BLaER1 treated with 17β-estradiol and CSF1 and Interleukin-3, amounts not matched to agents 10 nM and 100 nM (cell line): ENCODE measurements at regions not wholly inside any gene's neighbourhood (a gene's known extent, or its start where the extent isn't known, plus 50 kb on each side); places are given as distances from the start of the nearest gene placed in this dataset.

ENCODE experiments used
- H3K27ac ChIP-seq, 11 experiments: shearing (Covaris generic); formaldehyde crosslinking; 2 replicates each; pipeline ENCODE4 v1.8.1; 2022
- H3K27me3 ChIP-seq, 11 experiments: shearing (Covaris generic); formaldehyde crosslinking; 2 replicates each; pipeline ENCODE4 v1.8.1; 2022
- H3K36me3 ChIP-seq, 11 experiments: shearing (Covaris generic); formaldehyde crosslinking; 2 replicates each; pipeline ENCODE4 v1.8.1; 2022
- H3K4me1 ChIP-seq, 10 experiments: shearing (Covaris generic); formaldehyde crosslinking; 2 replicates each; pipeline ENCODE4 v1.8.1; 2022
- H3K4me2 ChIP-seq, 11 experiments: shearing (Covaris generic); formaldehyde crosslinking; 2 replicates each; pipeline ENCODE4 v1.8.1; 2022
- H3K4me3 ChIP-seq, 10 experiments: shearing (Covaris generic); formaldehyde crosslinking; 2 replicates each; pipeline ENCODE4 v1.8.1; 2022
- H3K9ac ChIP-seq, 11 experiments: shearing (Covaris generic); formaldehyde crosslinking; 2 replicates each; pipeline ENCODE4 v1.8.1; 2022
- H3K9me3 ChIP-seq, 11 experiments: shearing (Covaris generic); formaldehyde crosslinking; replicated peaks in 1 of 11; 2 replicates each; pipeline ENCODE4 v1.8.1; 2022
- H4K20me1 ChIP-seq, 11 experiments: shearing (Covaris generic); formaldehyde crosslinking; 2 replicates each; pipeline ENCODE4 v1.8.1; 2022
- Cebpa-rat ChIP-seq, 11 experiments: shearing (Covaris generic); IDR thresholded peaks; 2 replicates each; pipeline ENCODE4 v1.8.1; 2022

GRCh38 chr13:54184576-54184975 lies 1156.0 kb downstream of the OLFM4 start:
- Histone ChIP-seq H3K36me3 (no peaks in the 10 kb centered on the region), H4K20me1 (no peaks in the 10 kb centered on the region), H3K27ac (no peak overlapping the region), H3K9me3 (no peaks in the 10 kb centered on the region), H3K27me3 (no peaks in the 10 kb centered on the region), H3K4me1 (no peaks in the 10 kb centered on the region), H3K9ac (no peak overlapping the region), H3K4me3 (no peak overlapping the region), H3K4me2 (no peak overlapping the region)
- TF ChIP-seq Cebpa-rat (IDR thresholded peaks at IDR 0.05): no peak

- no peak for TF ChIP-seq Cebpa-rat (IDR thresholded peaks at IDR 0.05)
These were observed 1156.5 kb downstream of the OLFM4 start for GRCh38 chr13:54185101-54185500.

GRCh38 chr13:54185785-54186184 lies 1157.2 kb downstream of the OLFM4 start:
- Histone ChIP-seq H3K27me3 (no peaks in the 10 kb centered on the region), H4K20me1 (no peaks in the 10 kb centered on the region), H3K9me3 (no peaks in the 10 kb centered on the region), H3K9ac (no peak overlapping the region), H3K27ac (no peak overlapping the region), H3K36me3 (no peaks in the 10 kb centered on the region), H3K4me1 (no peaks in the 10 kb centered on the region), H3K4me2 (no peak overlapping the region), H3K4me3 (no peak overlapping the region)
- no peak for TF ChIP-seq Cebpa-rat (IDR thresholded peaks at IDR 0.05)

More at GRCh38 chr13:54185101-54185500, 1156.5 kb downstream of the OLFM4 start:
- Histone ChIP-seq H3K9ac (no peak overlapping the region), H3K4me2 (no peak overlapping the region), H4K20me1 (no peaks in the 10 kb centered on the region), H3K27ac (no peak overlapping the region), H3K27me3 (no peaks in the 10 kb centered on the region), H3K36me3 (no peaks in the 10 kb centered on the region), H3K4me3 (no peak overlapping the region), H3K9me3 (no peaks in the 10 kb centered on the region), H3K4me1 (no peaks in the 10 kb centered on the region)

- Histone ChIP-seq H3K4me3 (no peak overlapping the region), H3K9me3 (no peaks in the 10 kb centered on the region), H3K9ac (no peak overlapping the region), H3K27ac (no peak overlapping the region), H3K4me2 (no peak overlapping the region), H3K27me3 (no peaks in the 10 kb centered on the region), H3K4me1 (no peaks in the 10 kb centered on the region), H3K36me3 (no peaks in the 10 kb centered on the region), H4K20me1 (no peaks in the 10 kb centered on the region)
- TF ChIP-seq Cebpa-rat (IDR thresholded peaks at IDR 0.05): no peak
These were observed 1158.8 kb downstream of the OLFM4 start for GRCh38 chr13:54187461-54187860.

GRCh38 chr13:54194233-54195024 lies 1165.8 kb downstream of the OLFM4 start:
- H3K4me1 ChIP-seq: no peaks in the 10 kb centered on the region; a peak in 1 of 20 replicates
- H3K9me3 ChIP-seq: no peaks in the 10 kb centered on the region
- H3K27me3 ChIP-seq: no peaks in the 10 kb centered on the region
- no peaks in the 10 kb centered on the region for H4K20me1 ChIP-seq
- H3K4me3 ChIP-seq: no peak overlapping the region
- H3K27ac ChIP-seq: no peak overlapping the region
- no peaks in the 10 kb centered on the region for H3K36me3 ChIP-seq
- H3K4me2 ChIP-seq: no peak overlapping the region
- no peak overlapping the region for H3K9ac ChIP-seq
- no peak for TF ChIP-seq Cebpa-rat (IDR thresholded peaks at IDR 0.05)

- Histone ChIP-seq H3K36me3 (no peaks in the 10 kb centered on the region), H3K4me2 (no peak overlapping the region), H3K27me3 (no peaks in the 10 kb centered on the region), H3K9ac (no peak overlapping the region), H4K20me1 (no peaks in the 10 kb centered on the region), H3K4me3 (no peak overlapping the region), H3K9me3 (no peaks in the 10 kb centered on the region), H3K4me1 (no peaks in the 10 kb centered on the region; a peak in 1 of 20 replicates), H3K27ac (no peak overlapping the region)
- no peak for TF ChIP-seq Cebpa-rat (IDR thresholded peaks at IDR 0.05)
These were observed 1168.1 kb downstream of the OLFM4 start for GRCh38 chr13:54196684-54197083.

- H3K27me3 ChIP-seq: no peaks in the 10 kb centered on the region
- H3K36me3 ChIP-seq: no peaks in the 10 kb centered on the region
- H3K27ac ChIP-seq: no peak overlapping the region
- H3K9me3 ChIP-seq: no peaks in the 10 kb centered on the region
- no peaks in the 10 kb centered on the region; a peak in 1 of 20 replicates for H3K4me1 ChIP-seq
- no peak for TF ChIP-seq Cebpa-rat (IDR thresholded peaks at IDR 0.05)
- no peaks in the 10 kb centered on the region for H4K20me1 ChIP-seq
- H3K4me3 ChIP-seq: no peak overlapping the region
- no peak overlapping the region for H3K4me2 ChIP-seq
- H3K9ac ChIP-seq: no peak overlapping the region
These were observed 1170.3 kb downstream of the OLFM4 start for GRCh38 chr13:54198911-54199310.

GRCh38 chr13:54206626-54207025 lies 1178.0 kb downstream of the OLFM4 start:
- Histone ChIP-seq H3K27ac (no peak overlapping the region), H3K4me2 (no peak overlapping the region), H3K9ac (no peak overlapping the region), H3K4me1 (no peaks in the 10 kb centered on the region), H4K20me1 (no peaks in the 10 kb centered on the region), H3K4me3 (no peak overlapping the region), H3K27me3 (no peaks in the 10 kb centered on the region), H3K9me3 (no peaks in the 10 kb centered on the region), H3K36me3 (no peaks in the 10 kb centered on the region)
- no peak for TF ChIP-seq Cebpa-rat (IDR thresholded peaks at IDR 0.05)

GRCh38 chr13:54210397-54211049 lies 1181.9 kb downstream of the OLFM4 start:
- H3K9me3 ChIP-seq: no peaks in the 10 kb centered on the region
- no peak overlapping the region for H3K4me2 ChIP-seq
- no peaks in the 10 kb centered on the region for H4K20me1 ChIP-seq
- no peak for TF ChIP-seq Cebpa-rat (IDR thresholded peaks at IDR 0.05)
- no peak overlapping the region for H3K27ac ChIP-seq
- no peaks in the 10 kb centered on the region for H3K4me1 ChIP-seq
- H3K27me3 ChIP-seq: no peaks in the 10 kb centered on the region
- no peaks in the 10 kb centered on the region for H3K36me3 ChIP-seq
- no peak overlapping the region for H3K4me3 ChIP-seq
- H3K9ac ChIP-seq: no peak overlapping the region

GRCh38 chr13:54216221-54216620 lies 1187.6 kb downstream of the OLFM4 start:
- no peak overlapping the region for H3K4me3 ChIP-seq
- H3K27me3 ChIP-seq: no peaks in the 10 kb centered on the region
- H3K36me3 ChIP-seq: no peaks in the 10 kb centered on the region
- no peaks in the 10 kb centered on the region for H3K4me1 ChIP-seq
- H3K4me2 ChIP-seq: no peak overlapping the region
- H4K20me1 ChIP-seq: no peaks in the 10 kb centered on the region
- no peak overlapping the region for H3K27ac ChIP-seq
- H3K9me3 ChIP-seq: peaks cover 0 to 19% (median 12%) of the 10 kb centered on the region in 11 experiments; a peak in 16 of 22 replicates
- no peak for TF ChIP-seq Cebpa-rat (IDR thresholded peaks at IDR 0.05)
- no peak overlapping the region for H3K9ac ChIP-seq
